NT2/D1 (cell line): ENCODE measurements at regions not wholly inside any gene's neighbourhood (a gene's known extent, or its start where the extent isn't known, plus 50 kb on each side); places are given as distances from the start of the nearest gene placed in this dataset.

ENCODE experiments used
- SUZ12 ChIP-seq: IDR thresholded peaks from 2 replicates; pipeline ENCODE4 v1.6.1; 2011; ENCODE audit not compliant: insufficient read length, insufficient read depth; ENCODE audit errors: extremely low read depth
- YY1 ChIP-seq: IDR thresholded peaks from 2 replicates; pipeline ENCODE4 v1.6.1; 2011; ENCODE audit not compliant: insufficient read length, insufficient read depth
- ZNF274 ChIP-seq: IDR thresholded peaks from 2 replicates; pipeline ENCODE4 v1.6.1; 2011; ENCODE audit warnings: mild to moderate bottlenecking, low read depth, low read length

DNA sequence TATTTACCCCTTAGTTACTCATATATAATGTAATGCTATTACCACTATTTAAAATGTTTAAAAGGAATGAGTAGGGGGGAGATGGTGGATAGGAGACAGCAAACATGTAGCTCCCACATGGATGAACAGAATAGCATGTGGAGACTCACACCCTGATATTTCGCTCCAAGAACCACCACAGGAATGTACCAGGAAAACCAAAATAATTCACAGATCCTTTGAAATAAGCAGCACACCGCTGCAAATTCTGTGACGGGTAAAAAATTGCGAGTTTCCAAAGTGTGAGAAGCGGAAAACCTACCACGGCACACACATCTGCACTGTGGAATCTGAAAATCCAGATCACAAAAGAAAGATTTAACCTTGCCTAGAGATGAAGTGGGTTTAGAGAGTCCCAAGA lies 428.2 kb downstream of the TLL1 start:
- TF ChIP-seq ZNF274 (no peak), SUZ12 (no peak), YY1 (no peak)
